Activated CD8-positive, alpha-beta memory T cell treated with anti-CD3 and anti-CD28 coated beads, Interleukin-2, amount 50 U/mL, for 24 hours (primary cell): ENCODE measurements at regions not wholly inside any gene's neighbourhood (a gene's known extent, or its start where the extent isn't known, plus 50 kb on each side); places are given as distances from the start of the nearest gene placed in this dataset.
"Not testable (repeated sequence)": the region's sequence is repeated elsewhere in the genome, so short reads cannot be mapped to it uniquely, and the experiment has no call there.

Experiments used
- DNase-seq: peaks from one replicate; pipeline ENCODE4 v3.0.0-alpha.2; 2020; ENCODE audit errors: extremely low read depth

DNA sequence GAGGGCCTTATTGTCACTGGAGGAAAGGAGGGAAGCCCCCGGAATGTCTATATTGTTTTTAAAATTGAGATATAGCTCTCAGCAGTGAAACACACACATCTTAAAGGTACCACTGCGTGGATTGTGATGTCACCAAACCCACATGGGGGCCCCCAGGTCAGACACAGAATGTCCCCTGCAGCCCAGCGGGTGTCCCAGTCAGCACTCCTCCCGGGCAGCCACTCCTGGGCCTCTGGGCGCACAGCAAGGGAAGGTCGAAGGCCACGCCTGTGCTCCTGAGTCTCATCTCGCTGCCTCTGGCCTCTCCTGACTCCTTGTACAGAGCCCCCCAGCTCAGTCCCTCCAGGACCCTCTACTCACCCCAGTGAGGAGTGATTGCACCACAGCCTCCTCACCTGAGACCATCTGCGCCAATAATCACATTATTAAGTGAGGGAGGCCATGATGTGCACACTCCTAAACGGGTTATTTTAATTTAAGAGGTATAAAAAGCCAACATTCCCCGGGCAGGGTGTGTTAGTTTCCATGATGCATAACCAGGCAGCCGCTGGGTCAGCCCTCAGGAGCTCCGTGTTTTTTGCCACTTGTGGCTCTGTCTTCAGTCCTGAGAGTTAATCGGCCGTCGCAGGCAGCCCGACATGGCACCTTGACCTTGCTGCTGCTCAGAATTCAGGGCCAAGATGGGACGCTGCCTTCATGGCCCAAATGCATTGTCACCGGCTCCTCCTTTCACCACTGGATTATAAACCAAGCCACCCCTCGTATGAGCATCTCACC lies 1089.3 kb downstream of the BRD1 start:
- no peak for DNase-seq

DNA sequence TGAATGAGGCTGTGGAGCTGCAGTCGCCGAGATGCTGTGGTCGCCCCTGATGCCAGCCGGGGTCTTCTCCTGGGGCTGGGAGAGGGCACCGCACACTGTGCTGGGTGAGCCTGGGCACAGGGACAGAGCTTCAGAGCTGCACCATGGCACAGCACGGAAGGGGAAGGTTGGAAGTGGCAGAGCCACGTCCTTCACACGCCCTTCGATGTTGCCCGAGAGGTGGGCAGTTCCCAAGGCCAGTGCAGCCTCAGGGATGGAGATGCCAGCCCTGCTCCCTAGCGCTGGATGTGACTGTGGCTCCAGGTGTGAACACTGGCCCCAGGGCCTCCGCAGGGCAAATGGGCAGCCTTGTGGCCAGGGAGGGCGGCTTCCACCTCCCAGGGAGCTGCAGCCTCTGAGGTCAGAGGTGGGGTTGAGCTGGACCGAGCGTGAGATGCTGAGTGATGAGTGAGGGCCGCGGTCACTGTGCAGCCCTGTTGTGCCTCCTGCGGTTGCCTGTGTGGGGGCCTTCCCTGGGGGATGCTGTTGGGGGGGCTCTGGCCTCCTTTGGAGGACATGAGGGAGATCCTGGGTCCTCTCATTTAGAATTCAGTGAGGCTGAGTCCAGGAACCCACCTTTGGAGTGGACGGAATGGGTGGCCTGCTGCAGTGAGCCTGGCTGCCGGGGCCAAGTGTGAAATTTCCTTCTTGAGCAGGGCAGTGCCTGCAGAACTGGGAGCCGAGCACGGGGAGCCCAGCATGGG lies 1090.0 kb downstream of the BRD1 start:
- no peak for DNase-seq

DNA sequence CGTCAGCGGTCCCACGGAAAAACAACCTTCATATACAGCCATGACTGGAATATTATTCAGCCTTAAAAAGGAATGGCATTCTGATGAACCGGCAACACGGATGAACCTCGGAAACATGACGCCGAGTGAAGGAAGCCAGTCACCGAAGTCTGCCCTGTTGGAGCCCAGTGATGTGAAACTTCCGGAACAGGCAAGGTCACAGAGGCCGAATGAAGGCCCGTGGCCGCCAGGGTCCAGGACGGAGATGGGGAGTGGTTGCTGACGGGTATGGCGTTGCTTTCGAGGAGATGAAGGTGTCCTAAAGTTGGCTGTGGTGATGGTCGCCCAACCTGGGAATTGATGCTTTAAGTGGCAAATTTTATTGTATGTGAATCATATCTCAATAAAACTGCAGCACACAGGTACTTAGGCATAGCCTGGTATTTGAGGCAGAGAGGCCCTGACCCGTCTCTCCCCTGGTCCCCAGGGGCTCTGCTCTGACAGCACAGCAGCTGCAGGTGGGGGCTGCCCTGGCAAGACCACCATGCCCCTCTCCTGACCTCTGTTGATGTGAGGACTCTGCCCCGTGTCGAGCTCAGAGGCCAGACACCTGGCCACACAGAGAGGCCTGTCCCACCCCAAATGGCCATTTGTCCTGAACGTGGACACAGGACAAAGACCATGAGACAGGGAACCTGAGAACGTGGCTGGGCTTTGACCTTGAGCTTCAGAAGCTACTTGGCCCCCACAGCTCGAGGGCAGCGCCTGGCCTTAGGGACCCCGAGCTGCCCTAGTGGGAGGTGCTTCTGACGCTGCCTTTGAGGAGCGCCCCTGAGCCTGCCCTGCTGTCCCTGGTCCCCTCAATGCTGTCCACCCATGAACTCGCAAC lies 1090.8 kb downstream of the BRD1 start:
- no peak for DNase-seq

GRCh38 chr22:48734961-48735360 lies 1092.7 kb downstream of the BRD1 start:
- DNase-seq, result no peak

DNA sequence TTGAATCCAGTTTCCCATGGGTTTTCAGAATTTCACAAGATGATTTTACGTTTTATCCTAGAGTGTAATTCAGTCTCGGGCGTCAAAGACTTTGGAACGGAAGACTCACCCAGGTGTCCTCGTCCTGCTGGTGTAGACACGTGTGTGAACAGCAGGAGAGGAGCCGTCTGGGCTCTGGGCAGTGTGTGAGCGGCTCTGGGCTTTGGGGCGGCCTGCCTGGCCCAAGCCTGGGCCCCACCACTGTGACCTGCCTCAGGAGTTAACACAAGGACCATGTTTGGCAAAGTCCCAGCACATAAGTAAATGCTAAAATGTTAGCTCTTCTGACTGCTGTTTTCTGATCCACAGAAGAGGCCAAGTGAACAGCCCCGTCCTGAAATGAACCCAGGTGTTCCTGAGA lies 1093.3 kb downstream of the BRD1 start:
- DNase-seq, result no peak

DNA sequence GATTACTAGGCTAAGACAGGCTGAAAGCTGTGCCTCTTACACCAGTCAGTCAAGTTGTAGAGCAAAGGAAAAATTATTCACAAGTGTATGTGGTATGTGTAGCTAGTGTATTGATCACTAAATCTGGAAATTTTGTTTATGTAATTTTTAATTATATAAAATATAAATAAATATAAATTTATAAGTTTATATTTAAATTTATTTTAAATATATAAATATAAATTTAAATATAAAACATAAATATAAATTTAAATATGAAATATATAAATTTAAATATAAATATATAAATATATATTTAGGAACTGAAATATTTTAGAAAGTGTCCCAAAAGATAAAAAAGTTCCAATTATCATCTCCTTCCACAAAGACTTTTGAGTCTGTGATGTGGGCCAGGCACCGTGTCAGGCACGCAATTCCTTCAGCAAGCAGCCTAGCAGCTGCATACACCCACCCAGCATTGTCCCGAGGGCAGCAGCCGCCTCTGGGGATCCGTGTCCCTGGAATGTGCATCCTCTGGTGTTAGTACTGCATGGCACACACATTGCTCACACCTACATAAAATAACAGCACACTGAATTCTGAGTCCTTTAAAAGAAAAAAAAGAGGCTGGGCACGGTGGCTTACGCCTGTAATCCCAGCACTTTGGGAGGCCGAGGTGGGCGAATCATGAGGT lies 1098.0 kb downstream of the BRD1 start:
- no peak for DNase-seq

- DNase-seq, result no peak
Measured at GRCh38 chr22:48727454-48728058, 1100.1 kb downstream of the BRD1 start.

DNA sequence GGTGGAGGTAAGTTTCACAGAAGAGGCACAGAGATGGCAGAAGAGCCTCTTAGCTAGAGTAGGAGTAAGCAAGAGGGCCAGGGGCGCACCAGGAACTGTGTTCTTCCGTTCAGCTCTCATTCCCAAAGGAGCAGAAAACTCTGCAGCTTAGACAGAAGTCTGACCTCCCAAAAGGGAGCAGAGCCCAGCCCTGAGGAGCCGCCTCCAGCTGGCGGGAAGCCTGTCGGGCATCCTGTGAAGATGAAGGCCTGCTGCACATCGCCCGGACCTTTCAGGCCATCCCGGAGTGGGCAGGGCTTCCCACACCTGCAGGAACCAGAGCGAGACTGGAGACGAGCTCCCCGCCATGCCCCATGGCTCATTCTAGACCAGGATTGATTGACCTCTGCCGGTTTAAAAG lies 1102.8 kb downstream of the BRD1 start:
- no peak for DNase-seq

DNA sequence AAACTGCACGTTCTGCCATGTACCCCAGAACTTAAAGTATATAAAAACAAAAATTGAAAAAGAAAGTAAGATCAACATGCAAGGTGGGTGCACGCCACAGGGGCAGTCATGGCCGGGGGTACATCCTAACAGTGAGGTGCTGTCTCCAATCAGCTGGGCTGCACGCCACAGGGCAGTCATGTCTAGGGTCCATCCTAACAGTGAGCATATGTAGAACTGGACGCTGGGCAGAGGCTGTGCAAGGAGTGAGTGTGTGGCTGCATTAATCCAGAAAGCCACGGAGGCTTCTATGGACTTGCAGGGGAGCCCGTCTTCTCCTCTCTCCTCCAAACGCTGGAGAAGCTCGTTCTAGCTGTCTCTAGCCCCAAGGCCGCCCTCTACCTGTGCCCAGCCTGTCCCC lies 1105.0 kb downstream of the BRD1 start:
- no peak for DNase-seq

DNA sequence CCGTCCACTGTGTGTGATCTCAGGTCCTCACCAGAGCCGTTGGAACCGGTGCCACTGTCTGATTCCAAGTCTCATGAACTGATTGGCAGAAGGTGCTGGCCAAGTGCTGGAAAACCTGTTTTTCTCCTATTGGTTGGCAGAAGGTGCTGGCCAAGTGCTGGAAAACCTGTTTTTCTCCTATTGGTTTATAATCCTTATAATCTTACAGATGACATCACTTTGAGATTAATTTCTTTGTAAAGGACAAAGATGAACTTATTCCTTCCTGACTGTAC lies 1106.3 kb downstream of the BRD1 start:
- DNase-seq, result no peak

DNA sequence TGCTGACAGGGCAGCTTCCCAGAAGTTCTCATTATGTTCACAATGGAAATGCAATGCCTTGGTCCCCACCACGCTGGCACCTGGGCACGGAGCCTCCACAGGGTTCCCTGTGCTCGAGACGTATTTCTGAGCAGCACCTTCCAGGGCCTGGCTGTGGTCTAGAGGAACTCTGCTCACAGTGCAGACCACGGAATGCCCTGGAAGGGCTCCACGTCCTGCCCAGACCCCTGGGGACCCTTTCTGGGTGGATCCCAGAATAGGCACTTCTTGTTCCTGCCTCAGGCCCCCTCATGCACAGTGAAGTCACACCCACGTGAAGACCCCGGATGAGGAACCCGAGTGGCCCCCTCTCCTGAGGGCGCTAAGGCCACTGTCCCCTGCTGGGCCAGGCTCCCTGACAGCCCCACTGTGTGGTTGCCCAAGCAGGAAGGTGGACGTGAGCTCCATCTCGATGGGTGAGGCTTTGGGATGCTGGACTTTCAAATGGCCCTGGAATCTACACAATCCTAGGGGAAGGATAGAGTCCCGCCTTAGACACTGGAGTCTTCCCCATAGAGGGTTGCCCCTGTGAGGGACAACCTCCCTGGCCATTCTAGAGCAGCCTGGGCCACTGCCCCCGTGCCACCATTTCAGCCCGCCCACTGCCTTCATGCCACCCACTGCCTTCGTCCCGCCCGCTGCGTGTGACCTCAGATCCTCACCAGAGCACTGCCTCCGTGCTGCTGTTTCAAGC lies 1106.8 kb downstream of the BRD1 start:
- DNase-seq, result no peak

DNA sequence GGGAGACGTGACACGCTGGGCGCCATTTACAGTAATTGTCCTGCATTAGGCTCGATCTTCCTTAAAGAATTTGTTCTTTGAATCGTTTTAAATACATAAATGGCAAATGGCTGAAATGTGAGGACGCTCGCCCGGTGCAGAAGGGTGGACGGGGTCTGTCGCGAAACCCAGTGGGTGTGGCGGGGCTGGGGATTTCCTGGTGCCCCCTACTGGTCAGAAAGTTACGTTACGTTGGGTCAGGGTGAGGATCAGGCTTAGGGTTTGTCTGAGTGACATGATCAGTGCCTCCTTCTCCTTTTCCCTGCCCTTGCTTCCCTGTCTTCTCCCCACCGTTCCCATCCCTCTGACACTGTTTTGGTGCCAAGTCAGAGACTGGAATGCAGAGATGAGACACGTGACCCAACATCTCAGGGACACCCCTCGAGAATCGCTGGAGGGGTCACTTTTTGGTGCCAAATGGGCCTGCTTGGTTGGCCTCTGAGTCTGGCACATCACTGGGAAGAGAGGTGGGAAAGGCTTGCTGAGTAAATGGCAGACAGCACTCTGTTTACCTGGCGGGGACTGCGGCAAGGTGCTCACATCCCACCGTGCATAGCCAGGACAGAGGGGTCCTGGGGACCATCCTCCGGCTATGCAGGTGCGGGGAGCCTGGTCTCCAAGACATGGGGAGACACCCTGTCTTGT lies 1107.6 kb downstream of the BRD1 start:
- DNase-seq, result no peak

DNA sequence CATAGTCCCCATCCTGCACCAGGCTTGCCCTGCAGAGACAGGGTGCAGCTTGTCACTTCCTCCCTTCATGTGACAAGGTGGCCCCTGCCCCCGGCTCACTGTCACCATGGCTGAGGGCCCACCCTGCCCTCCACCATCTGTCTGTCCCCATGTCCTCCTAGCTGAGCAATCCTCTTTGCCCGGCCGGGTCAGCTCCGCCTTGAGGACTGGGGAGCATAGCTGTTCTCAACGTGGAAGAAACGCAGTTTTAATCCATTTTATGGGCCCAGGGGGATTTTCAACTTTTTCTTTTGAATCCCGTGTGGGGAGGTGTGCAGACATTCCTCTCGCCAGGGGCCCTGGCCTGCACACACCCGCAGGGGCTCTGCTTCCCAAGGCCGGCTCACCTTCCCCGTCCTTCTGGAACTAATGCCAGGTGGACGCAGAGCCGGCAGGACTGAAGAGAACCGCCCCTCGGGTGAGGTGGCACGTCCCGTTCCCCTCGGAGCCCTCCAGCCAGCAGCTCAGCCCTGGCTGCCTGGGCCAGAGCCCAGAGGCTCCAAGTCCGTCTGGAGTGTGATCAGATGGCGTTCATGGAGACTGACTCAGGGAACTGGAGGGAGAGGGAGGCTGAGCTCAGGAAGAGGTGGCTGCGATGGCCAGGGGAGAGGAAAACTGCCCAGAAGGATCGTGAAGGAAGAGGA lies 1108.7 kb downstream of the BRD1 start:
- DNase-seq, result no peak

GRCh38 chr22:48717883-48718817 lies 1109.5 kb downstream of the BRD1 start:
- no peak for DNase-seq

DNA sequence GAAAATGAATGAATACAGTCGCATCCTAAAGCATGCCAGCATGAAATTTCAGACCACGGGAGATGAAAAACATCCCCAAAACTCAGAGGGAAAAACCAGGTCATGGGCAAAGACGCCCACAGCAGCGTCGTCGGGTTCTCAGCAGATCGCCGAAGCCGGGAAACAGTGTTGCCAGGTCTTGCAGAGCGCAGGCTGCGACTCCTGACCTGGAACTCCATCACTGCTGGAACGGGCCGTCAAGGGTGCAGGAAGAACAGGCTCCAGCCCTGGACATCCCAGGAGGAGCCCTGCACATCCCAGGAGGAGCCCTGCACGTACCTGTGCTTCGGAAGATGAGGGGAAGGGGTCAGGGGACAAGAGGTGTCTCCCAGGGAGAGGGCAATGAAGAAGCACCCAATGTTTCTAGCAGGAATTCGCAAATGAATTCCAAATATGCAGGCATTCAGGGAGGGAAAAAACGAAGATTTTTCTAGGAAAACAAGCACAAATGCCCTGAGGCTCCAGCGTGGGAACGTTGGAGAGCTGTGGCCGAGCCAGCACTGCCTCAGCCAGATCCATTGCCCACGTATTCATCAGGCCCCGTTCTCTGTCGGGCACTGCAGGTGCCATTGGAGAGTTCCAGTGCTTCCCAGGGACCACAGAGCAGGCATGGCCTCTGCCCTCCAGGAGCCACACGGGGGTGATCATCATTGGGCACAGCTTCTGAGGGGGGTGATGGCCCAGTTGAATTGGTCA lies 1110.4 kb downstream of the BRD1 start:
- DNase-seq, result no peak

- not testable (repeated sequence) for DNase-seq
Measured at GRCh38 chr22:48716154-48716553, 1111.5 kb downstream of the BRD1 start.

GRCh38 chr22:48715511-48715910 lies 1112.2 kb downstream of the BRD1 start:
- DNase-seq, result no peak

- no peak for DNase-seq
Measured at GRCh38 chr22:48714231-48714630, 1113.4 kb downstream of the BRD1 start.
